NCI-H1436 (cell line): ENCODE measurements at regions not wholly inside any gene's neighbourhood (a gene's known extent, or its start where the extent isn't known, plus 50 kb on each side); places are given as distances from the start of the nearest gene placed in this dataset.
"Not testable (repeated sequence)": the region's sequence is repeated elsewhere in the genome, so short reads cannot be mapped to it uniquely, and the experiment has no call there.

Experiments used
- DNase-seq: peaks from one replicate; lab custom pipeline; 2025; lab: John Stamatoyannopoulos, UW

- not testable (repeated sequence) for DNase-seq
These were observed 277.8 kb upstream of the ARHGAP42 start for GRCh38 chr11:100409267-100409666.

GRCh38 chr11:100419518-100419917 lies 267.6 kb upstream of the ARHGAP42 start:
- DNase-seq: no peak

GRCh38 chr11:100434821-100435641 lies 252.1 kb upstream of the ARHGAP42 start:
- no peak for DNase-seq

GRCh38 chr11:100438376-100438775 lies 248.7 kb upstream of the ARHGAP42 start:
- DNase-seq: no peak

- DNase-seq: no peak
These were observed 246.0 kb upstream of the ARHGAP42 start for GRCh38 chr11:100441086-100441485.

- DNase-seq: no peak
These were observed 245.1 kb upstream of the ARHGAP42 start for GRCh38 chr11:100442017-100442416.

DNA sequence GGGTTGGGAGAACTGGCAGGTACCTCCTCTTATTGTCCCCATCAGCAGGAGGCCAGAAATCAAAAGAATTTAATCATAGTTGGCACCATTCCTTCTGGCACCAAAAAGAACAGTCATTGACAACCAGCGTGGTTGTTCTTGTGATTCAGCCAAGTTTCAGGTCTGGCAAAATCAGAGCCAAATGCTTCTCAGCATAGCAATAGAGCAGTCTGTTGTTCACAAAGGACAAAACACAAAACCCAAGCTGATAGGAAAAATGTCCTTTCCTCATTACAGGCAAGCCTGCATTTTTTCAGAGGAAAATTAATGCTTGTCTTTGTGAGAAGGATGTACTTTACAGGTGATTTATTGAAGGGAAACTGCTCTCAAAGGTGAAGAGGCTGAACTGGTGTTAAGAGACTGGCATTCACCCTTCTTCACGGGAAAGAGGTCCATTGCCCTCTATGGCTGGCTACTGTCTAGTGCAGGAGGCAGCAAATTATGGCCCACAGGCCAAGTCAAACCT lies 241.8 kb upstream of the ARHGAP42 start:
- DNase-seq: no peak

DNA sequence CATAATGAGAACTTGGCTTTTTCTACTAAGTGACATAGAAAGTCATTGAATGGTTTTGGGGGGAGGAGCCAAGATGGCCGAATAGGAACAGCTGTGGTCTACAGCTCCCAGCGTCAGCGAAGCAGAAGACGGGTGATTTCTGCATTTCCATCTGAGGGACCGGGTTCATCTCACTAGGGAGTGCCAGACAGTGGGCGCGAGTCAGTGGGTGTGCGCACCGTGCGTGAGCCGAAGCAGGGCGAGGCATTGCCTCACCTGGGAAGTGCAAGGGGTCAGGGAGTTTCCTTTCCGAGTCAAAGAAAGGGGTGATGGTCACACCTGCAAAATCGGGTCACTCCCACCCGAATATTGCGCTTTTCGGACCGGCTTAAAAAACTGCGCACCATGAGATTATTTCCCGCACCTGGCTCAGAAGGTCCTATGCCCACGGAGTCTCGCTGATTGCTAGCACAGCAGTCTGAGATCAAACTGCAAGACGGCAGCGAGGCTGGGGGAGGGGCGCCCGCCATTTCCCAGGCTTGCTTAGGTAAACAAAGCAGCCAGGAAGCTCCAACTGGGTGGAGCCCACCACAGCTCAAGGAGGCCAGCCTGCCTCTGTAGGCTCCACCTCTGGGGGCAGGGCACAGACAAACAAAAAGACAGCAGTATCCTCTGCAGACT lies 235.2 kb upstream of the ARHGAP42 start:
- DNase-seq: not testable (repeated sequence)

- DNase-seq: no peak
These were observed 227.3 kb upstream of the ARHGAP42 start for GRCh38 chr11:100459811-100460210.

DNA sequence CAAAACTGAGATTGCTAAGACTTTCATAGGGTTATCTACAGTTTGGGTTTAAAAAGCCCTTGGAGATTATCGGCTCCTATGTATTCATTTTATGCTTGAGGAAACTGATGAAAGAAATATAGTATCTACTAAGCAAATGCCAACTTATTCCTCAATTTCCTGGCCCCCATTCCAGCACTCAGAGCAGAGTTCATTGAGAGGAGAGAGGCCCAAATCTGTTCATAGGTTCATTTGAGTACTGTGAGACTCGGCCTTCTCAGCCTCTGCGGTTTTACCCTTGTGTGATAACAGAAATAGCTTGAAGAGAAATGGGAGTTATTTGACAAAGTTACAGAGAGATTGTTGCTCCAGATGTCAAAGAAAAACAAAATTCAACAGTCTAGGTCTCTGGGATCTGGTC lies 226.7 kb upstream of the ARHGAP42 start:
- no peak for DNase-seq

- no peak for DNase-seq
These were observed 219.1 kb upstream of the ARHGAP42 start for GRCh38 chr11:100467821-100468508.

DNA sequence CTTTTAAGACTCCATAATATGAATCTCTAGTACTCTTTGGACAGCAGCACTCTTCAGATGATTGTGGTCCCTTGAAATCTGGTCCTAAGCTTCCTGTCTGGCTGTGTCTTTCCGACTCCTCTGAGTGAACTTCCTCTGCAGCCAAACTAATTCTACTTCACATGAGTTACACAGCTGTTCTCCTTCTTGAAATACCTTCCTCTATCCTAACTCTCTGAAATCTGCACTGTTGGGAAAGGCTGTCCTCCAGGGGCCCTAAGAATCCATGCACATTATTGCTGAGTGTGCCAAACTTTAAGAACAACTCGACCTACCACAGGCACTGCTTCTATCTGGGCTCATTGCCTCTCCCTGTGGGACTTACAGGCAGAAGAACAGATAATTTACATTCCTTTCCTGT lies 217.3 kb upstream of the ARHGAP42 start:
- no peak for DNase-seq

GRCh38 chr11:100472727-100473389 lies 214.2 kb upstream of the ARHGAP42 start:
- DNase-seq: no peak

- DNase-seq: no peak
These were observed 213.7 kb upstream of the ARHGAP42 start for GRCh38 chr11:100473390-100473740.

GRCh38 chr11:100484948-100485347 lies 202.1 kb upstream of the ARHGAP42 start:
- DNase-seq: no peak

DNA sequence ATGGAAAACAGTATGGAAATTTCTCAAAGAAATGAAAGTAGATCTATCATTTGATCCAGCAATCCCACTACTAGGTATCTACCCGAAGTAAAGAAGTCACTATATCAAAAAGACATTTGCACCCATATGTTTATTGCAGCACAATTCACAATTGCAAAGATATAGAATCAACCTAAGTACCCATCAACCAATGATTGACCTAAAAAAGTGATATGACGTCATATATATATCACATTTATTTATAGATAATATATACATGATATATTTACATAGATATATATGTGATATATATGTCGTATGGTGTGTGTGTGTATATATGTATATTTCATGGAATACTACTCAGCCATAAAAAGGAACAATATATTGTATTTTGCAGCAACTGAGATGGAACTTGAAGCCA lies 188.3 kb upstream of the ARHGAP42 start:
- DNase-seq: no peak

- no peak for DNase-seq
These were observed 185.6 kb upstream of the ARHGAP42 start for GRCh38 chr11:100501450-100501849.

GRCh38 chr11:100512475-100512874 lies 174.6 kb upstream of the ARHGAP42 start:
- DNase-seq: no peak

GRCh38 chr11:100515087-100515486 lies 172.0 kb upstream of the ARHGAP42 start:
- no peak for DNase-seq

DNA sequence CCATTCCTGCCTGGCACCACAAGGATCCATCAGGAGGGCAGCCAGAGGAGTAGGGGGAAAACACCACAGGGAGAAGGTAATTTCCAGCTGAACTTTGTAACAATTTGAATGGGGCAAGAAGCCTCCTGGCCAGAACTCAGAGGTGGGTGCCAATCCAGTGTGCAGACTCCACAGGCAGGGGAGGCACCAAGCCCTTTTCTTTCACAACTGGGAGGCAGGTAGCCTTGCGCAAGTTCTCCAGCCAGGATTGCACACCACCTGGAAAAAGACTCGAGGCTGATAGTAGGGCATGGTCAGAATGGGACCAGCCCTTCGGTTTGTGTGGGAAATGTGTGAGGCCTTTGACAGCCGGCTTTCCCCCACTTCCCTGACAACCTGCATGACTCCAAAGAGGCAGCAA lies 161.9 kb upstream of the ARHGAP42 start:
- no peak for DNase-seq

GRCh38 chr11:100525635-100526034 lies 161.5 kb upstream of the ARHGAP42 start:
- DNase-seq: no peak

GRCh38 chr11:100528872-100529416 lies 158.1 kb upstream of the ARHGAP42 start:
- DNase-seq: no peak
